ENCODE measurements at regions not wholly inside any gene's neighbourhood (a gene's known extent, or its start where the extent isn't known, plus 50 kb on each side); places are given as distances from the start of the nearest gene placed in this dataset.

- TF ChIP-seq CTCF (IDR thresholded peaks at IDR 0.05; ENCODE audit: insufficient read depth, low read length): no peak
- TF ChIP-seq POLR2AphosphoS5 (IDR thresholded peaks at IDR 0.05; ENCODE audit: low read depth): no peak
- TF ChIP-seq GABPA (IDR thresholded peaks at IDR 0.05; ENCODE audit: low read depth): no peak
- TF ChIP-seq REST (IDR thresholded peaks at IDR 0.05; ENCODE audit: insufficient replicate concordance, low read depth): no peak
These were observed 477.9 kb downstream of the ATP23 start for GRCh38 chr12:58419196-58419760.

Measured in HL-60 (cell line).